ELF-1 (cell line): ENCODE measurements at regions not wholly inside any gene's neighbourhood (a gene's known extent, or its start where the extent isn't known, plus 50 kb on each side); places are given as distances from the start of the nearest gene placed in this dataset.

Experiments used
- DNase-seq: peaks from one replicate; pipeline ENCODE4 v3.0.0-alpha.2; 2016; ENCODE audit warnings: low read depth, low spot score

GRCh38 chr5:126188804-126189203 is 234.4 kb upstream of the GRAMD2B start:
- peak; percentile 13 for DNase-seq

- DNase-seq = no peak
These were observed 234.0 kb upstream of the GRAMD2B start for GRCh38 chr5:126189231-126189630.

- DNase-seq = peak; percentile 60
These were observed 233.3 kb upstream of the GRAMD2B start for GRCh38 chr5:126189862-126190261.

GRCh38 chr5:126192226-126192625 is 231.0 kb upstream of the GRAMD2B start:
- no peak for DNase-seq

GRCh38 chr5:126195410-126196100 is 227.7 kb upstream of the GRAMD2B start:
- no peak for DNase-seq

GRCh38 chr5:126198531-126198930 is 224.7 kb upstream of the GRAMD2B start:
- DNase-seq = peak; percentile 69

- DNase-seq = no peak
These were observed 223.7 kb upstream of the GRAMD2B start for GRCh38 chr5:126199467-126199866.

- no peak for DNase-seq
These were observed 214.5 kb upstream of the GRAMD2B start for GRCh38 chr5:126208691-126209090.

- DNase-seq = no peak
These were observed 212.3 kb upstream of the GRAMD2B start for GRCh38 chr5:126210955-126211354.

- no peak for DNase-seq
These were observed 203.6 kb upstream of the GRAMD2B start for GRCh38 chr5:126219616-126220015.

- no peak for DNase-seq
These were observed 202.5 kb upstream of the GRAMD2B start for GRCh38 chr5:126220725-126221124.

- no peak for DNase-seq
These were observed 194.3 kb upstream of the GRAMD2B start for GRCh38 chr5:126228934-126229333.

- no peak for DNase-seq
These were observed 190.0 kb upstream of the GRAMD2B start for GRCh38 chr5:126233256-126233655.

- peak; percentile 51 for DNase-seq
These were observed 188.5 kb upstream of the GRAMD2B start for GRCh38 chr5:126234563-126235195.

GRCh38 chr5:126235628-126236027 is 187.6 kb upstream of the GRAMD2B start:
- no peak for DNase-seq

GRCh38 chr5:126236994-126237393 is 186.2 kb upstream of the GRAMD2B start:
- no peak for DNase-seq

- DNase-seq = no peak
These were observed 174.6 kb upstream of the GRAMD2B start for GRCh38 chr5:126248611-126249010.

- DNase-seq = no peak
These were observed 172.2 kb upstream of the GRAMD2B start for GRCh38 chr5:126251024-126251423.

- DNase-seq = no peak
These were observed 169.8 kb upstream of the GRAMD2B start for GRCh38 chr5:126253406-126253805.

GRCh38 chr5:126263591-126264184 is 159.5 kb upstream of the GRAMD2B start:
- DNase-seq = no peak

- no peak for DNase-seq
These were observed 157.3 kb upstream of the GRAMD2B start for GRCh38 chr5:126265917-126266316.

- DNase-seq = no peak
These were observed 155.8 kb upstream of the GRAMD2B start for GRCh38 chr5:126267438-126267837.

GRCh38 chr5:126268697-126269315 is 154.4 kb upstream of the GRAMD2B start:
- DNase-seq = no peak
